ENCODE measurements at regions not wholly inside any gene's neighbourhood (a gene's known extent, or its start where the extent isn't known, plus 50 kb on each side); places are given as distances from the start of the nearest gene placed in this dataset.

GRCh38 chr2:138329591-138329990 is 172.0 kb upstream of the SPOPL start:
- H3K4me1 ChIP-seq (ENCODE audit: insufficient read depth, low read length): no peaks in the 10 kb centered on the region
- H3K36me3 ChIP-seq (ENCODE audit: insufficient read depth, low read length): no peaks in the 10 kb centered on the region
- no peak overlapping the region for H3K27ac ChIP-seq (ENCODE audit: low read length)
- no peak overlapping the region for H2AFZ ChIP-seq (ENCODE audit: low read depth, low read length)
- H3K4me3 ChIP-seq (ENCODE audit: low read depth in 1 of 2, low read length in 2 of 2): no peak overlapping the region
- no peak for DNase-seq
- no peak for TF ChIP-seq CTCF (IDR thresholded peaks at IDR 0.05; ENCODE audit: borderline replicate concordance, extremely low read depth, low read length, poor library complexity, severe bottlenecking)
- TF ChIP-seq EZH2 (IDR thresholded peaks at IDR 0.05; ENCODE audit: borderline replicate concordance, low read depth, low read length, severe bottlenecking): no peak
- H3K9ac ChIP-seq (ENCODE audit: low read depth, low read length): no peak overlapping the region
- no peaks in the 10 kb centered on the region for H3K27me3 ChIP-seq (ENCODE audit: insufficient read depth, low read length, poor library complexity)
- H3K4me2 ChIP-seq (ENCODE audit: insufficient read depth, low read length): no peak overlapping the region
- no peaks in the 10 kb centered on the region for H3K79me2 ChIP-seq (ENCODE audit: insufficient read depth, low read length)
- no peaks in the 10 kb centered on the region for H3K9me3 ChIP-seq (ENCODE audit: insufficient read depth, low read length, severe bottlenecking)
- no peaks in the 10 kb centered on the region for H4K20me1 ChIP-seq (ENCODE audit: insufficient read depth, low read length)
- no peak for ATAC-seq (ENCODE audit: insufficient read depth, low read depth)

- Histone ChIP-seq H3K36me3 (ENCODE audit: insufficient read depth, low read length) (no peaks in the 10 kb centered on the region), H3K79me2 (ENCODE audit: insufficient read depth, low read length) (no peaks in the 10 kb centered on the region), H4K20me1 (ENCODE audit: insufficient read depth, low read length) (no peaks in the 10 kb centered on the region), H3K27ac (ENCODE audit: low read length) (no peak overlapping the region), H3K27me3 (ENCODE audit: insufficient read depth, low read length, poor library complexity) (no peaks in the 10 kb centered on the region), H3K4me2 (ENCODE audit: insufficient read depth, low read length) (no peak overlapping the region), H3K9me3 (ENCODE audit: insufficient read depth, low read length, severe bottlenecking) (no peaks in the 10 kb centered on the region), H3K9ac (ENCODE audit: low read depth, low read length) (no peak overlapping the region), H3K4me3 (ENCODE audit: low read depth in 1 of 2, low read length in 2 of 2) (no peak overlapping the region), H3K4me1 (ENCODE audit: insufficient read depth, low read length) (no peaks in the 10 kb centered on the region), H2AFZ (ENCODE audit: low read depth, low read length) (no peak overlapping the region)
- TF ChIP-seq EZH2 (IDR thresholded peaks at IDR 0.05; ENCODE audit: borderline replicate concordance, low read depth, low read length, severe bottlenecking) (no peak), CTCF (IDR thresholded peaks at IDR 0.05; ENCODE audit: borderline replicate concordance, extremely low read depth, low read length, poor library complexity, severe bottlenecking) (no peak)
- ATAC-seq (ENCODE audit: insufficient read depth, low read depth): no peak
- no peak for DNase-seq
These were observed 168.4 kb upstream of the SPOPL start for GRCh38 chr2:138333121-138333520.

GRCh38 chr2:138333677-138334076 is 167.9 kb upstream of the SPOPL start:
- TF ChIP-seq CTCF (IDR thresholded peaks at IDR 0.05; ENCODE audit: borderline replicate concordance, extremely low read depth, low read length, poor library complexity, severe bottlenecking): no peak
- TF ChIP-seq EZH2 (IDR thresholded peaks at IDR 0.05; ENCODE audit: borderline replicate concordance, low read depth, low read length, severe bottlenecking): no peak
- no peak overlapping the region for H3K9ac ChIP-seq (ENCODE audit: low read depth, low read length)
- H3K79me2 ChIP-seq (ENCODE audit: insufficient read depth, low read length): no peaks in the 10 kb centered on the region
- no peaks in the 10 kb centered on the region for H3K27me3 ChIP-seq (ENCODE audit: insufficient read depth, low read length, poor library complexity)
- DNase-seq: no peak
- H2AFZ ChIP-seq (ENCODE audit: low read depth, low read length): no peak overlapping the region
- no peaks in the 10 kb centered on the region for H3K9me3 ChIP-seq (ENCODE audit: insufficient read depth, low read length, severe bottlenecking)
- no peaks in the 10 kb centered on the region for H3K36me3 ChIP-seq (ENCODE audit: insufficient read depth, low read length)
- ATAC-seq (ENCODE audit: insufficient read depth, low read depth): no peak
- no peaks in the 10 kb centered on the region for H3K4me1 ChIP-seq (ENCODE audit: insufficient read depth, low read length)
- no peak overlapping the region for H3K4me2 ChIP-seq (ENCODE audit: insufficient read depth, low read length)
- no peaks in the 10 kb centered on the region for H4K20me1 ChIP-seq (ENCODE audit: insufficient read depth, low read length)
- no peak overlapping the region for H3K4me3 ChIP-seq (ENCODE audit: low read depth in 1 of 2, low read length in 2 of 2)
- H3K27ac ChIP-seq (ENCODE audit: low read length): no peak overlapping the region

GRCh38 chr2:138334323-138334722 is 167.2 kb upstream of the SPOPL start:
- Histone ChIP-seq H3K4me1 (ENCODE audit: insufficient read depth, low read length) (no peaks in the 10 kb centered on the region), H3K4me3 (ENCODE audit: low read depth in 1 of 2, low read length in 2 of 2) (no peak overlapping the region), H3K36me3 (ENCODE audit: insufficient read depth, low read length) (no peaks in the 10 kb centered on the region), H3K9ac (ENCODE audit: low read depth, low read length) (no peak overlapping the region), H3K79me2 (ENCODE audit: insufficient read depth, low read length) (no peaks in the 10 kb centered on the region), H4K20me1 (ENCODE audit: insufficient read depth, low read length) (no peaks in the 10 kb centered on the region), H3K9me3 (ENCODE audit: insufficient read depth, low read length, severe bottlenecking) (no peaks in the 10 kb centered on the region), H3K4me2 (ENCODE audit: insufficient read depth, low read length) (no peak overlapping the region), H3K27ac (ENCODE audit: low read length) (no peak overlapping the region), H2AFZ (ENCODE audit: low read depth, low read length) (no peak overlapping the region), H3K27me3 (ENCODE audit: insufficient read depth, low read length, poor library complexity) (no peaks in the 10 kb centered on the region)
- TF ChIP-seq EZH2 (IDR thresholded peaks at IDR 0.05; ENCODE audit: borderline replicate concordance, low read depth, low read length, severe bottlenecking) (no peak), CTCF (IDR thresholded peaks at IDR 0.05; ENCODE audit: borderline replicate concordance, extremely low read depth, low read length, poor library complexity, severe bottlenecking) (no peak)
- DNase-seq (no peak), ATAC-seq (ENCODE audit: insufficient read depth, low read depth) (no peak)
